Upper lobe of left lung (tissue), 6 donors: ENCODE measurements at regions not wholly inside any gene's neighbourhood (a gene's known extent, or its start where the extent isn't known, plus 50 kb on each side); places are given as distances from the start of the nearest gene placed in this dataset.

Source experiments
- ATAC-seq, 2 donors: fragments of 200-7000 bp; cut with Tn5 transposase; one replicate each; pipeline ENCODE4 v1.9.1; 2022; ENCODE audit warnings: mild to moderate bottlenecking in 2 of 2, moderate library complexity in 2 of 2; ENCODE audit not compliant: low FRiP score in 2 of 2
- DNase-seq, 2 donors: peaks; one replicate each; pipeline ENCODE4 v3.0.0-alpha.2; 2019 to 2020
- H3K27ac ChIP-seq, 4 donors: fragments of 200-600 bp; sonication (generic); one replicate each; pipeline ENCODE4 v1.5.1; 2016 to 2019
- H3K27me3 ChIP-seq, 4 donors: fragments of 200-600 bp; sonication (generic); one replicate each; pipeline ENCODE4 v1.5.1; 2017 to 2019
- H3K36me3 ChIP-seq, 4 donors: fragments of 200-600 bp; sonication (generic); one replicate each; pipeline ENCODE4 v1.5.1; 2016 to 2019
- H3K4me1 ChIP-seq, 4 donors: fragments of 200-600 bp; sonication (generic); one replicate each; pipeline ENCODE4 v1.5.1; 2018 to 2019
- H3K4me3 ChIP-seq, 4 donors: fragments of 200-600 bp; sonication (generic); one replicate each; pipeline ENCODE4 v1.5.1; 2017 to 2019; ENCODE audit warnings: mild to moderate bottlenecking in 2 of 4, moderate library complexity in 1 of 4
- H3K9me3 ChIP-seq, 4 donors: fragments of 200-600 bp; sonication (generic); one replicate each; pipeline ENCODE4 v1.5.1; 2018 to 2019
- EP300 ChIP-seq, 4 donors: sonication (generic); formaldehyde crosslinking; IDR thresholded peaks; one replicate each; pipeline ENCODE4 v1.5.1; 2017; ENCODE audit warnings: antibody characterized with exemption in 4 of 4, control low read depth in 2 of 4
- POLR2A ChIP-seq, 4 donors: fragments of 450-650 bp; IDR thresholded peaks; one replicate each; pipeline ENCODE4 v1.5.1; 2016 to 2017; ENCODE audit warnings: antibody characterized with exemption in 4 of 4, mild to moderate bottlenecking in 2 of 4
- POLR2AphosphoS5 ChIP-seq, 2 donors: sonication (generic); formaldehyde crosslinking; IDR thresholded peaks; one replicate each; pipeline ENCODE4 v1.5.1; 2017; ENCODE audit warnings: antibody characterized with exemption in 2 of 2
- WGBS, 2 donors: methylation state at CpG; one replicate each; pipeline ENCODE4 v1.1.5; 2017 to 2018; 5-methylcytosine and 5-hydroxymethylcytosine counted together
- TF ChIP-seq, protein P1 (sequence below), 6 experiments: fragments of 450-650 bp in 4 of 6; fragments of 200-600 bp in 2 of 6; sonication (generic) in 2 of 6; IDR thresholded peaks; one replicate each; pipeline ENCODE4 v1.5.1; 2016 to 2019; ENCODE audit warnings: antibody characterized with exemption in 6 of 6
- donor health status: DM: no; HTN: no; CAD: no; lungs with moderate emphysema.
- donor health status: DM: no; HTN: yes; CAD: no; lungs with severe emphysema.

DNA sequence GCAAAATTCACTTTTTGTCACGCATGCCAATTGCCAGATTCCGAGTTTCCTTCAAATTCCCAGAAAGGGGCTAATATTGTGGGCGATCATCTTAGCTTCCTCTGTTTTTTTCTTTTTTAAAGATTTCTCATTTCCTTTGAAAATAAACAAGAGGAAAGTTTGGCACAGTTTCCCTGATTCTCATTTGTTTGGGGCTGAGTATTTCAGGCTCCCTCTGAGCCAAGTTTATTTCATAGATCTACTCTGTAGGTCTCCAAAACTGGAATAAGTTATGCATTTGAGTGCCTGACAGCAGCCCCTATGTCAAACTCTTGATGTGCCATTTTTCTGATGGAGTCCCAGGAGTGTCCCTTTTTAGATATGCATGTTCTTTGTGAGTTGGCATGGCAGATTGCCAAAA is 1297.2 kb upstream of the WWC1 start:
- Histone ChIP-seq H3K9me3 (no peaks in the 10 kb centered on the region), H3K36me3 (no peaks in the 10 kb centered on the region), H3K4me3 (no peak overlapping the region), H3K4me1 (no peaks in the 10 kb centered on the region), H3K27ac (no peak overlapping the region), H3K27me3 (no peaks in the 10 kb centered on the region)
- no peak for DNase-seq
- WGBS, 2 donors, result 65 to 66% methylated on average over 3 of the region's 3 CpGs
- no peak for ATAC-seq
- TF ChIP-seq, protein P1, sequence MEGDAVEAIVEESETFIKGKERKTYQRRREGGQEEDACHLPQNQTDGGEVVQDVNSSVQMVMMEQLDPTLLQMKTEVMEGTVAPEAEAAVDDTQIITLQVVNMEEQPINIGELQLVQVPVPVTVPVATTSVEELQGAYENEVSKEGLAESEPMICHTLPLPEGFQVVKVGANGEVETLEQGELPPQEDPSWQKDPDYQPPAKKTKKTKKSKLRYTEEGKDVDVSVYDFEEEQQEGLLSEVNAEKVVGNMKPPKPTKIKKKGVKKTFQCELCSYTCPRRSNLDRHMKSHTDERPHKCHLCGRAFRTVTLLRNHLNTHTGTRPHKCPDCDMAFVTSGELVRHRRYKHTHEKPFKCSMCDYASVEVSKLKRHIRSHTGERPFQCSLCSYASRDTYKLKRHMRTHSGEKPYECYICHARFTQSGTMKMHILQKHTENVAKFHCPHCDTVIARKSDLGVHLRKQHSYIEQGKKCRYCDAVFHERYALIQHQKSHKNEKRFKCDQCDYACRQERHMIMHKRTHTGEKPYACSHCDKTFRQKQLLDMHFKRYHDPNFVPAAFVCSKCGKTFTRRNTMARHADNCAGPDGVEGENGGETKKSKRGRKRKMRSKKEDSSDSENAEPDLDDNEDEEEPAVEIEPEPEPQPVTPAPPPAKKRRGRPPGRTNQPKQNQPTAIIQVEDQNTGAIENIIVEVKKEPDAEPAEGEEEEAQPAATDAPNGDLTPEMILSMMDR (IDR thresholded peaks at IDR 0.05), result no peak
- TF ChIP-seq POLR2A (IDR thresholded peaks at IDR 0.05), result no peak
- no peak for TF ChIP-seq EP300 (IDR thresholded peaks at IDR 0.05)
- TF ChIP-seq POLR2AphosphoS5 (IDR thresholded peaks at IDR 0.05), result no peak

DNA sequence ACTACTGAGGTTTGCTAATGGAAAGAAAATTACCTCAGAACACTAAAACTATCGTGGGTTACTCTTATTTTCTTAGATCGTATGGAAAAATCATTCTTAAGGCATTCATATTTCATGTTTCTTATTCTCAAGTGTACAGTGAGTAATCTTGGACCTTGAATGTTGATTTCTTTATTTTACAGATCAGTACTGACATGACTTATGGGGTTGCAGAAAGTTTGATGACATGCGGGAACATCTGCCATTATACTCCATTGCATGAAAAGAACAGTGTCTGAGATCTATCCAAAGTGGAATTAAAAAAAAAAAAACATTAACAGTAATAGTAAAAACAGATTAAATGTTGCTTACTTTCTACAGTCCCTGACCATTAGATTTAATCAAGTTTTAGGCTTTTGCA is 1290.2 kb upstream of the WWC1 start:
- H3K4me3 ChIP-seq, result no peak overlapping the region
- TF ChIP-seq POLR2AphosphoS5 (IDR thresholded peaks at IDR 0.05) (no peak), POLR2A (IDR thresholded peaks at IDR 0.05) (no peak), EP300 (IDR thresholded peaks at IDR 0.05) (no peak)
- no peaks in the 10 kb centered on the region for H3K4me1 ChIP-seq
- no peaks in the 10 kb centered on the region for H3K36me3 ChIP-seq
- no peaks in the 10 kb centered on the region for H3K9me3 ChIP-seq
- no peak for DNase-seq
- 88 to 90% methylated on average over 3 of the region's 3 CpGs for WGBS, 2 donors
- H3K27me3 ChIP-seq, result no peaks in the 10 kb centered on the region
- no peak for ATAC-seq
- H3K27ac ChIP-seq, result no peak overlapping the region

DNA sequence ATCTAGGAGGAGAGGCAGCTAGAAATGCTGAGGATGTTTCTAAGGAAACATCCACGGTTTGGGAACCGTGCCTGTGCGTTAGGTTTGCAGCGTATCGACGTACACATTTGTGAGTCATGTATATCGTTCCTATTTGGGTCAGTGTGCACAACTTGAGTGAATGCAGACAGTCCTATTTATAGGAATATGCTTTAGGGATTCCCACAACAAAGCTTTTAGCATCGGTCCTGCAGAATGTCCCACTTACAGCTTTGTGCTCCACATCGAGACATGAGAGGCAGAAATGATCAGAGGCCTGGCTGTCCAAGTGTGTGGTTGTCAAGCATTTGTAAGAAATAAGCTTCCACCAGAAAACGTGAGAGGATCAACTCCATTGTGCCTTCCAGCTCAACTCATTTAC is 1282.7 kb upstream of the WWC1 start:
- Histone ChIP-seq H3K27ac (no peak overlapping the region), H3K4me3 (no peak overlapping the region), H3K27me3 (no peaks in the 10 kb centered on the region), H3K4me1 (no peaks in the 10 kb centered on the region), H3K9me3 (no peaks in the 10 kb centered on the region), H3K36me3 (no peaks in the 10 kb centered on the region)
- DNase-seq (no peak), ATAC-seq (no peak)
- WGBS, 2 donors, result 77 to 86% methylated on average over 10 of the region's 10 CpGs
- no peak for TF ChIP-seq POLR2A (IDR thresholded peaks at IDR 0.05)
- TF ChIP-seq POLR2AphosphoS5 (IDR thresholded peaks at IDR 0.05), result no peak
- TF ChIP-seq, protein P1 (IDR thresholded peaks at IDR 0.05), result no peak
- no peak for TF ChIP-seq EP300 (IDR thresholded peaks at IDR 0.05)

DNA sequence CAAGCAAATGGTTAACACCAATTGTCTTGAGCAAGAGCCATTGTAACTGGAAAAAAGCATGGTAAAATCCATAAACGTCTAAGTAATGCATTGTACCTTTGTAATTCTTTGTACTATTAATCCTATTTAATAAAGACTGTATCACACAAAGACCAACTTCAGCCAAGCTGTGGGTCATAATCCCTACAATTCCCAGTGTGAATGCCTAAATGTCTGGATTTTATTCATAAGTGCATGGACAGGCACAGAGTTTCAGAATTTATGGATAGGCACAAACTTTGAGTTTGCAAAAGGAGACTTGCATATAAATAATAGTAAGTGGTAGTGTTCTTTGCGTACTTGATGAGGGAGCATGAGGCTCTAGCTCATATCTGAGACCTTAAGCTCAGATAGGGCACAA is 1280.2 kb upstream of the WWC1 start:
- H3K27me3 ChIP-seq, result no peaks in the 10 kb centered on the region
- H3K36me3 ChIP-seq, result no peaks in the 10 kb centered on the region
- DNase-seq (no peak), ATAC-seq (no peak)
- 64 to 69% methylated on average over 2 of the region's 2 CpGs for WGBS, 2 donors
- H3K4me3 ChIP-seq, result no peak overlapping the region
- no peaks in the 10 kb centered on the region for H3K9me3 ChIP-seq
- no peaks in the 10 kb centered on the region for H3K4me1 ChIP-seq
- TF ChIP-seq POLR2A (IDR thresholded peaks at IDR 0.05) (no peak), EP300 (IDR thresholded peaks at IDR 0.05) (no peak), POLR2AphosphoS5 (IDR thresholded peaks at IDR 0.05) (no peak)
- TF ChIP-seq, protein P1 (IDR thresholded peaks at IDR 0.05), result no peak
- no peak overlapping the region for H3K27ac ChIP-seq

DNA sequence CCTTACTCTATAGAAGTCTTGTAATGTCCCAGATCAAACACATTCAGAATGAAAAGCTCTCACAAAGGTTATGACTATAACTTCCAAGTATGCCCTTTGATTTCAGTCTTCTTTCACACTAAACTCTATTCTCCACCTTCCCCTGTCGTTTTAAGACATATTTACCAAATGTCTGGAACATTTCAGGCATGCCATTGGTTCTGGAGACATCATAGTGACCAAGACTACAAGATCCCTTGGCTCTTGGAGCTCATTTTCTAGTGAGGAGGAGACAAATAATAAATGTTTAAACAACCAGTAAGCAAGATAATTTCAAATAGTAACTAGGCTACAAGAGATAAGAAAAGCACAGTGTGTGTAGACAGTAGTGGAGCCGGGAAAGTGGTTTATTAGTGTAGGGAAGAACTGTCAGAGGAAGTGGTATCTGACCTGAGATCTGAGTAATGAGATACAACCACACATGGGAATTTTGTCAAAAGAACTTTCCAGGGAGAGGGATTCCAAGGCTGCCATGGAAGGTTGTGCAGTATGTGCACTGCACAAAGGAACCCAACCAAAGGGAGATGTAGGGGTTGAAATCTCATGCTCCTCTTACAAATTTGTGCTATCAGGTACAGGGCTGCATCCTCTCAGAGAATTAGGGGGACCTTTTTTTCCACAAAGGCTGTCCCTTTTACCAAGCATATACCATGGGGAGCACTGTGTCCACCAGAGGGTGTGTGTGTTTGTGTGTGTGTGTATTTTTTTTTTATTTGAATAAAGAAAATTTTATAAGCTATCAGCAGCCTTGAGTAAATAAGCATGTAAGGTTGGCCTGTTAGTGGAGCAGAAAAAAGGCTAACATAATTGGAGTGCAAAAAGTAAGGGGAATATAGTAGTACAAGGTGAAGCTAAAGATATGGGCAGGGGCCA is 1279.1 kb upstream of the WWC1 start:
- WGBS, 2 donors, result 28 to 38% methylated on average over 2 of the region's 2 CpGs
- TF ChIP-seq POLR2A (IDR thresholded peaks at IDR 0.05), result no peak
- TF ChIP-seq, protein P1 (IDR thresholded peaks at IDR 0.05), result no peak
- TF ChIP-seq POLR2AphosphoS5 (IDR thresholded peaks at IDR 0.05), result no peak
- TF ChIP-seq EP300 (IDR thresholded peaks at IDR 0.05), result no peak
- Histone ChIP-seq H3K36me3 (no peaks in the 10 kb centered on the region), H3K27me3 (no peaks in the 10 kb centered on the region), H3K4me1 (no peaks in the 10 kb centered on the region), H3K27ac (no peak overlapping the region), H3K9me3 (no peaks in the 10 kb centered on the region), H3K4me3 (no peak overlapping the region)
- DNase-seq (no peak), ATAC-seq (no peak)
